ENCODE measurements at regions not wholly inside any gene's neighbourhood (a gene's known extent, or its start where the extent isn't known, plus 50 kb on each side); places are given as distances from the start of the nearest gene placed in this dataset.

DNA sequence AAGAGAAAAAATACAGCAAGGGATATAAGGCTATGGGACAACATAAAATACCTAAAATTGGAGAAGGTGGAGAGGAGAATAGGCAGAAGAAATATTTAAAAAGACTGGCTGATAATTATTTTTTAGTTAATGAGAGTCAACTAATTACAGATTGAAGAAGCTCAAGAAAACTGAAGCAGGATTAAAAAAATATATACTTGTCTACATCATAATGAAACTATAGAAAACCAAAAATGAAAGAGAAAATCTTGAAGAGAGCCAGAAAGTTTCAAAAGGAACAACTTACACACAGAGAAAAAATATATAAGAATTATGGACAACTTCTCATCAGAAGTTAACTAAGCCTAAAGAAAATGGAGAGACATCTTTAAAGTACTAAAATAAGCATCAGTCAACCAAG lies 62.9 kb upstream of the APCDD1 start:
- Histone ChIP-seq H3K27me3 (no peaks in the 10 kb centered on the region), H3K4me3 (no peak overlapping the region), H3K36me3 (no peaks in the 10 kb centered on the region), H3K9me3 (ENCODE audit: low read depth) (no peaks in the 10 kb centered on the region), H3K4me1 (ENCODE audit: low read depth) (no peaks in the 10 kb centered on the region), H3K27ac (no peak overlapping the region)
- TF ChIP-seq, protein P1, sequence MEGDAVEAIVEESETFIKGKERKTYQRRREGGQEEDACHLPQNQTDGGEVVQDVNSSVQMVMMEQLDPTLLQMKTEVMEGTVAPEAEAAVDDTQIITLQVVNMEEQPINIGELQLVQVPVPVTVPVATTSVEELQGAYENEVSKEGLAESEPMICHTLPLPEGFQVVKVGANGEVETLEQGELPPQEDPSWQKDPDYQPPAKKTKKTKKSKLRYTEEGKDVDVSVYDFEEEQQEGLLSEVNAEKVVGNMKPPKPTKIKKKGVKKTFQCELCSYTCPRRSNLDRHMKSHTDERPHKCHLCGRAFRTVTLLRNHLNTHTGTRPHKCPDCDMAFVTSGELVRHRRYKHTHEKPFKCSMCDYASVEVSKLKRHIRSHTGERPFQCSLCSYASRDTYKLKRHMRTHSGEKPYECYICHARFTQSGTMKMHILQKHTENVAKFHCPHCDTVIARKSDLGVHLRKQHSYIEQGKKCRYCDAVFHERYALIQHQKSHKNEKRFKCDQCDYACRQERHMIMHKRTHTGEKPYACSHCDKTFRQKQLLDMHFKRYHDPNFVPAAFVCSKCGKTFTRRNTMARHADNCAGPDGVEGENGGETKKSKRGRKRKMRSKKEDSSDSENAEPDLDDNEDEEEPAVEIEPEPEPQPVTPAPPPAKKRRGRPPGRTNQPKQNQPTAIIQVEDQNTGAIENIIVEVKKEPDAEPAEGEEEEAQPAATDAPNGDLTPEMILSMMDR (IDR thresholded peaks at IDR 0.05; ENCODE audit: low read depth, low read length) = no peak
- DNase-seq (ENCODE audit: low read depth in 1 of 2, low spot score in 1 of 2) = no peak

DNA sequence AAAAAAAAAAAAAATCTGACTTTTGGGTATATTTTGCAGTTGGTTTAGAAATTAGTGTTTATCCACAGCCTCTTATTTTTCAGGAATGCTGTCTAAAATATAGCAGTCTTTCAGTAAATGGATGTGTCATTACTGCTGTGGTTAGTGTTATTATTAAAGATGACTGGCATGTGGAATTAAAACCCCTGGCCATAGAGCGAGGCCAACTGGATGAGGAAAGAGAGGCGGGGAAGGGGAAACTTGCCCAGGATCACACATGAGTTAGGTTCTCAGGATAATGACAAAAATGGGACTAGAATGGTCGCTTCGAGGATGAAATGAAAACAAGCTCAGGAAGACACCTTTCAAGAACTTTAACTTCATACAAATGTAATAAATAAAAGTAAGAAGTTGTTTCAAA lies 57.4 kb upstream of the APCDD1 start:
- no peaks in the 10 kb centered on the region for H3K36me3 ChIP-seq
- H3K9me3 ChIP-seq (ENCODE audit: low read depth) = no peaks in the 10 kb centered on the region
- H3K4me3 ChIP-seq = no peak overlapping the region
- TF ChIP-seq, protein P1 (IDR thresholded peaks at IDR 0.05; ENCODE audit: low read depth, low read length) = no peak
- no peaks in the 10 kb centered on the region for H3K4me1 ChIP-seq (ENCODE audit: low read depth)
- H3K27ac ChIP-seq = no peak overlapping the region
- DNase-seq (ENCODE audit: low read depth in 1 of 2, low spot score in 1 of 2) = no peak
- H3K27me3 ChIP-seq = no peaks in the 10 kb centered on the region

- H3K27ac ChIP-seq = no peak overlapping the region
Observed at GRCh38 chr18:10398571-10398970, 55.9 kb upstream of the APCDD1 start.

DNA sequence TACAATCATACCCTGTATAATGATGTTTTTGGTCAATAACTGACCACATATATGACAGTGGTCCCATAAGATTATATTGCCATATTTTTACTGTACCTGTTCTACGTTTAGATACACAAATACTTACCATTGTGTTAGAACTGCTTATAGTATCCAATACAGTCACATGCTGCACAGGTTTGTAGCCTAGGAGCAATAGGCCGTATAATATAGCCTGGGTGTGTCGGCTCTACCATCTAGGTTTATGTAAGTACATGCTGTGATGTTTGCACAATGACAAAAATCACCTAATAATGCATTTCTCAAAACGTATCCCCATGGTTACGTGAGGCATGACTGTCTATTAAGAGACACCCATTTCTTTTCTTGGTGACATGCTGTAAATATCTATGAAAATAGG lies 55.0 kb upstream of the APCDD1 start:
- no peak for DNase-seq (ENCODE audit: low read depth in 1 of 2, low spot score in 1 of 2)
- Histone ChIP-seq H3K27me3 (no peaks in the 10 kb centered on the region), H3K4me1 (ENCODE audit: low read depth) (no peaks in the 10 kb centered on the region), H3K36me3 (no peaks in the 10 kb centered on the region), H3K9me3 (ENCODE audit: low read depth) (no peaks in the 10 kb centered on the region), H3K27ac (no peak overlapping the region), H3K4me3 (no peak overlapping the region)
- TF ChIP-seq, protein P1 (IDR thresholded peaks at IDR 0.05; ENCODE audit: low read depth, low read length) = no peak

More at GRCh38 chr18:10398571-10398970, 55.9 kb upstream of the APCDD1 start:
- H3K27me3 ChIP-seq = no peaks in the 10 kb centered on the region
- no peaks in the 10 kb centered on the region for H3K4me1 ChIP-seq (ENCODE audit: low read depth)
- TF ChIP-seq, protein P1 (IDR thresholded peaks at IDR 0.05; ENCODE audit: low read depth, low read length) = no peak
- no peaks in the 10 kb centered on the region for H3K9me3 ChIP-seq (ENCODE audit: low read depth)
- DNase-seq (ENCODE audit: low read depth in 1 of 2, low spot score in 1 of 2) = no peak
- no peak overlapping the region for H3K4me3 ChIP-seq
- H3K36me3 ChIP-seq = no peaks in the 10 kb centered on the region

DNA sequence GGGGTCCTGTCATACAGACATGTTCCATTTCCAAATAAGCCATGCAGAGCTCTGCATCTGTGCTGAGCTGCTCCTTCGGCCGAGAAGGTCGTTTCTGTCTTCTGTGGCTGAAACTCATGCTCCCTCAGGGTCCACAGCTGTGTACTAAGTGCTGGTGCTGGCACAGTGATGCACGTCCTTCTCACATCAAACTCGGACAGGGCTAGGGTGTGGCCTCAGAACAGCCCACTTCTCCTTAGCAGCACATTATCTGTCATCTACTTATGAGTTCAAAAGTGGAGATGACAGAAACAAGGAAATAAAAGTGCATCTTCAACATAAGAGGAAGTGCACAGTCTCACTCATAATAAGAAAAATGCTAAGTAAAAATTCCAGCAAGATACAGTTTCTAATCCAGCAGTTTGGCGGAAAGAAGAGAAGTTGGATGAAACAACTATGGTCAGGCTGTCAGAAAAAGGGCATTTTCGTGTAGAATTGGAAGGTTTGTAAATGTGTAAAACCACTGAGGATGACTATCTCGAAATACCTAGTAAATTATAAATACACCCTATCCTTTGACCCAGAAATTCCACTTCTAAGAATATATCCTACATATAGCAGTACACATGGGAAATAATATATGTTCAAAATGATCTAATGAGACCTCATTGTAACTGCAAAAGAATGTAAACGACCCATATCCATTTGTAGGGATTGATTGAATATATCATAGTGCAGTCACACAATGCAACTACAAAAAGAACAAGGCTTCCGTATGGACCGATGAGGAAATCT lies 53.7 kb upstream of the APCDD1 start:
- H3K27me3 ChIP-seq = no peaks in the 10 kb centered on the region
- H3K4me1 ChIP-seq (ENCODE audit: low read depth) = no peaks in the 10 kb centered on the region
- TF ChIP-seq, protein P1 (IDR thresholded peaks at IDR 0.05; ENCODE audit: low read depth, low read length) = no peak
- H3K4me3 ChIP-seq = no peak overlapping the region
- H3K27ac ChIP-seq = no peak overlapping the region
- no peaks in the 10 kb centered on the region for H3K9me3 ChIP-seq (ENCODE audit: low read depth)
- H3K36me3 ChIP-seq = no peaks in the 10 kb centered on the region
- DNase-seq (ENCODE audit: low read depth in 1 of 2, low spot score in 1 of 2) = no peak

Measured in cardiac muscle cell (in vitro differentiated cells and primary cell).